IMR-90 (cell line): ENCODE measurements at regions not wholly inside any gene's neighbourhood (a gene's known extent, or its start where the extent isn't known, plus 50 kb on each side); places are given as distances from the start of the nearest gene placed in this dataset.

Experiments
- ATAC-seq: fragments of 200-7000 bp; cut with Tn5 transposase; 2 replicates; pipeline ENCODE4 v1.9.1; 2020; ENCODE audit warnings: low read depth, mild to moderate bottlenecking, moderate library complexity
- BruUV-seq: library from RNA; stranded (reverse); fragments of 400-500 nt; replicated peaks from 2 replicates; lab custom pipeline; 2021; lab: Mats Ljungman, UMichigan
- CTCF ChIA-PET: fragments of 300-600 bp; formaldehyde crosslinking; extraction: SDS; loops from one replicate; lab custom pipeline; 2021; ENCODE audit warnings: antibody characterized with exemption; lab: Yijun Ruan, JAX
- POLR2A ChIA-PET: fragments of 300-600 bp; sonication (Branson Sonifier 250); formaldehyde crosslinking; loops from one replicate; lab custom pipeline; 2022; ENCODE audit warnings: antibody characterized with exemption; ENCODE audit not compliant: unreplicated experiment; lab: Charles Lee
- DNase-seq: peaks from one replicate; pipeline ENCODE4 v3.0.0; 2013
- H2AFZ ChIP-seq: replicated peaks from 2 replicates; pipeline ENCODE3; 2013; ENCODE audit warnings: low read length, mild to moderate bottlenecking; ENCODE audit not compliant: poor library complexity
- H2AK5ac ChIP-seq: 2 replicates; pipeline ENCODE4 v1.6.1; 2013; ENCODE audit warnings: low read depth, low read length, inconsistent platforms
- H2AK9ac ChIP-seq: replicated peaks from 2 replicates; pipeline ENCODE3; 2013; ENCODE audit warnings: mild to moderate bottlenecking, low read depth, low read length, moderate library complexity; ENCODE audit not compliant: poor library complexity
- H2BK120ac ChIP-seq: 2 replicates; pipeline ENCODE4 v1.6.1; 2013; ENCODE audit warnings: low read depth, low read length, inconsistent platforms
- H2BK15ac ChIP-seq: 3 replicates; pipeline ENCODE4 v1.6.1; 2013; ENCODE audit warnings: low read depth, low read length, inconsistent platforms
- H2BK20ac ChIP-seq: 2 replicates; pipeline ENCODE4 v1.6.1; 2013; ENCODE audit warnings: low read depth, mild to moderate bottlenecking, inconsistent platforms, low read length, moderate library complexity
- H2BK5ac ChIP-seq: 2 replicates; pipeline ENCODE4 v1.6.1; 2013; ENCODE audit warnings: mild to moderate bottlenecking, low read depth, low read length, inconsistent platforms; ENCODE audit not compliant: poor library complexity, severe bottlenecking
- H3K14ac ChIP-seq: replicated peaks from 2 replicates; pipeline ENCODE4 v1.6.1; 2013; ENCODE audit warnings: low read depth, low read length, inconsistent platforms
- H3K18ac ChIP-seq: 2 replicates; pipeline ENCODE4 v1.6.1; 2013; ENCODE audit warnings: low read depth, low read length, control low read depth
- H3K23ac ChIP-seq: 2 replicates; pipeline ENCODE4 v1.6.1; 2013; ENCODE audit warnings: low read depth, low read length, inconsistent platforms
- H3K27ac ChIP-seq: 2 replicates; pipeline ENCODE4 v1.5.1; 2013; ENCODE audit warnings: mild to moderate bottlenecking, control low read depth, low read length; ENCODE audit not compliant: insufficient read depth
- H3K27me3 ChIP-seq: 2 replicates; pipeline ENCODE4 v1.6.1; 2013; ENCODE audit warnings: low read length; ENCODE audit not compliant: control insufficient read depth, insufficient read depth
- H3K36me3 ChIP-seq: 2 replicates; pipeline ENCODE4 v1.6.1; 2013; ENCODE audit warnings: low read length, mixed read lengths; ENCODE audit not compliant: control insufficient read depth, insufficient read depth
- H3K4ac ChIP-seq: 2 replicates; pipeline ENCODE4 v1.6.1; 2013; ENCODE audit warnings: low read depth, low read length, inconsistent platforms
- H3K4me1 ChIP-seq: 2 replicates; pipeline ENCODE4 v1.6.1; 2013; ENCODE audit warnings: low read length, mixed read lengths; ENCODE audit not compliant: control insufficient read depth, insufficient read depth
- H3K4me2 ChIP-seq: 2 replicates; pipeline ENCODE4 v1.6.1; 2013; ENCODE audit warnings: low read depth, mild to moderate bottlenecking, control low read depth, low read length, moderate library complexity
- H3K4me3 ChIP-seq: 2 replicates; pipeline ENCODE4 v1.5.1; 2013; ENCODE audit warnings: low read depth, mild to moderate bottlenecking, control low read depth, low read length, moderate library complexity; ENCODE audit not compliant: insufficient read depth
- H3K56ac ChIP-seq: 2 replicates; pipeline ENCODE4 v1.6.1; 2013; ENCODE audit warnings: low read length, inconsistent platforms; ENCODE audit not compliant: insufficient read depth; ENCODE audit errors: extremely low read depth
- H3K79me1 ChIP-seq, 2 experiments: 2 replicates each; pipeline ENCODE4 v1.6.1; 2013; ENCODE audit warnings: low read length in 2 of 2, inconsistent platforms in 1 of 2, low read depth in 1 of 2
- H3K9ac ChIP-seq: 2 replicates; pipeline ENCODE4 v1.6.1; 2013; ENCODE audit warnings: low read depth, low read length, control low read depth
- H3K9me1 ChIP-seq: 2 replicates; pipeline ENCODE4 v1.6.1; 2013; ENCODE audit warnings: low read length, inconsistent platforms; ENCODE audit not compliant: insufficient read depth
- H3K9me3 ChIP-seq: 2 replicates; pipeline ENCODE4 v1.6.1; 2013; ENCODE audit warnings: low read length; ENCODE audit not compliant: control insufficient read depth, insufficient read depth
- H4K20me1 ChIP-seq: 2 replicates; pipeline ENCODE4 v1.6.1; 2013; ENCODE audit warnings: low read length, inconsistent platforms; ENCODE audit not compliant: insufficient read depth
- H4K5ac ChIP-seq: 2 replicates; pipeline ENCODE4 v1.6.1; 2013; ENCODE audit warnings: mild to moderate bottlenecking, low read depth, low read length, control low read depth
- H4K8ac ChIP-seq, 2 experiments: 2 replicates each; pipeline ENCODE4 v1.6.1; 2013; ENCODE audit warnings: low read depth in 2 of 2, low read length in 2 of 2, control low read depth in 1 of 2, inconsistent platforms in 1 of 2
- H4K91ac ChIP-seq: 2 replicates; pipeline ENCODE4 v1.6.1; 2013; ENCODE audit warnings: low read depth, low read length, inconsistent platforms; ENCODE audit not compliant: insufficient read depth
- CHD1 ChIP-seq: IDR thresholded peaks from 2 replicates; pipeline ENCODE4 v1.6.1; 2012; ENCODE audit warnings: low read depth, low read length, improper control_type of control experiment
- MXI1 ChIP-seq: IDR thresholded peaks from 2 replicates; pipeline ENCODE4 v1.6.1; 2012; ENCODE audit warnings: low read depth, mild to moderate bottlenecking, low read length, moderate library complexity, borderline replicate concordance
- RCOR1 ChIP-seq: IDR thresholded peaks from 2 replicates; pipeline ENCODE4 v1.6.1; 2012; ENCODE audit warnings: mild to moderate bottlenecking, low read length, improper control_type of control experiment; ENCODE audit not compliant: insufficient replicate concordance
- SMC3 ChIP-seq: fragments of 150-350 bp; IDR thresholded peaks from 2 replicates; pipeline ENCODE4 v1.6.1; 2016; ENCODE audit warnings: low read depth, mild to moderate bottlenecking, antibody characterized with exemption, low read length, moderate library complexity
- WGBS, 2 experiments: methylation state at CpG; one replicate each; pipeline versions ENCODE4 v1.1.5 to v1.1.7; 2013; ENCODE audit warnings: missing lambda C conversion rate in 2 of 2; ENCODE audit not compliant: insufficient read length in 1 of 2; ENCODE audit errors: extremely low coverage in 2 of 2; 5-methylcytosine and 5-hydroxymethylcytosine counted together
- dilution Hi-C: fragments of 300-500 bp; cut with HindIII; formaldehyde crosslinking; loops from one replicate; pipeline ENCODE4 v1.14.3; 2018; ENCODE audit warnings: low sequenced_read_pairs; ENCODE audit not compliant: unreplicated experiment
- in situ Hi-C: fragments of 300-500 bp; cut with MboI; formaldehyde crosslinking; loops from 3 replicates; pipeline ENCODE4 v1.14.3; 2019; ENCODE audit warnings: low sequenced_read_pairs, inconsistent platforms, mixed read lengths
- intact Hi-C: fragments of 100-400 bp; cut with micrococcal nuclease; formaldehyde crosslinking; loops from 2 replicates; pipeline ENCODE4 v1.10.0; 2022

- BruUV-seq, result no TSS peak
- Histone ChIP-seq H3K79me1 (no peaks in the 10 kb centered on the region), H3K27ac (no peak overlapping the region), H2BK15ac (no peak overlapping the region), H4K20me1 (no peaks in the 10 kb centered on the region), H3K27me3 (no peaks in the 10 kb centered on the region), H4K5ac (no peak overlapping the region), H2BK120ac (no peak overlapping the region), H3K56ac (no peak overlapping the region), H2BK20ac (no peak overlapping the region), H3K23ac (no peak overlapping the region), H3K4me2 (no peak overlapping the region), H3K9me1 (no peaks in the 10 kb centered on the region), H4K91ac (no peak overlapping the region), H2AK5ac (no peak overlapping the region), H3K9ac (no peak overlapping the region), H3K36me3 (no peaks in the 10 kb centered on the region), H3K18ac (no peak overlapping the region), H3K4ac (no peak overlapping the region), H2AFZ (no peak overlapping the region), H2BK5ac (no peak overlapping the region), H3K4me1 (no peaks in the 10 kb centered on the region), H3K14ac (no peak overlapping the region), H4K8ac (no peak overlapping the region), H2AK9ac (no peak overlapping the region), H3K4me3 (no peak overlapping the region), H3K9me3 (peaks cover 30% of the 10 kb centered on the region)
- DNase-seq (no peak), ATAC-seq (no peak)
- TF ChIP-seq MXI1, result no peak
- TF ChIP-seq SMC3, result no peak
- TF ChIP-seq CHD1, result no peak
- TF ChIP-seq RCOR1, result no peak
- ChIA-PET POLR2A (no interaction called here), CTCF (no interaction called here)
- dilution Hi-C loops, result no loop called here
- in situ Hi-C loops, result no loop called here
- intact Hi-C loops, result no loop called here
- WGBS, 2 experiments, result 33% methylated on average over 1 of the region's 3 CpGs; no CpG with 5 or more reads in 1 of the 2 experiments
These were observed 144.3 kb downstream of the ZNF248 start for GRCh38 chr10:37713132-37713501.
